ENCODE measurements at regions not wholly inside any gene's neighbourhood (a gene's known extent, or its start where the extent isn't known, plus 50 kb on each side); places are given as distances from the start of the nearest gene placed in this dataset.

DNA sequence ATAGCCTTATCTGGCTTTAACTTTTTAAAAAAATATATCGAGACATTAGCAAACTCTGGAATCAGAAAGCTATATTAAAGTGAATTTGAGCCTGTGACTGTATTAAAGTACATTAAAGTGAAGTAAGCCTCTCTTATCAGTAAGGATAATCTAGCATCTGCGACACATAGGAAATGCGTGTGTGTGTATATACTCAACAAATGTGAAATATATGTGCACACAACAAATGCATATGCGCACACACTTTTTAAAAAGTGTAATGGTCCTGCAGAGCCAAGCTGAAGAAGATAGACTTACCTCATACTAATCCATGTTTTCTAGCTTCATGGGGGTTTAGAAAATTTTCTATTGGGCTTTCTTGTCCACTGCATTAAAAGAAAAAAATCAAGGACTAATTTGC, 437.1 kb downstream of the ZIC1 start:
- H3K4me3 ChIP-seq (ENCODE audit: low read depth, low read length): no peak overlapping the region
- no peak for DNase-seq (ENCODE audit: low read depth)
- TF ChIP-seq, protein P1, sequence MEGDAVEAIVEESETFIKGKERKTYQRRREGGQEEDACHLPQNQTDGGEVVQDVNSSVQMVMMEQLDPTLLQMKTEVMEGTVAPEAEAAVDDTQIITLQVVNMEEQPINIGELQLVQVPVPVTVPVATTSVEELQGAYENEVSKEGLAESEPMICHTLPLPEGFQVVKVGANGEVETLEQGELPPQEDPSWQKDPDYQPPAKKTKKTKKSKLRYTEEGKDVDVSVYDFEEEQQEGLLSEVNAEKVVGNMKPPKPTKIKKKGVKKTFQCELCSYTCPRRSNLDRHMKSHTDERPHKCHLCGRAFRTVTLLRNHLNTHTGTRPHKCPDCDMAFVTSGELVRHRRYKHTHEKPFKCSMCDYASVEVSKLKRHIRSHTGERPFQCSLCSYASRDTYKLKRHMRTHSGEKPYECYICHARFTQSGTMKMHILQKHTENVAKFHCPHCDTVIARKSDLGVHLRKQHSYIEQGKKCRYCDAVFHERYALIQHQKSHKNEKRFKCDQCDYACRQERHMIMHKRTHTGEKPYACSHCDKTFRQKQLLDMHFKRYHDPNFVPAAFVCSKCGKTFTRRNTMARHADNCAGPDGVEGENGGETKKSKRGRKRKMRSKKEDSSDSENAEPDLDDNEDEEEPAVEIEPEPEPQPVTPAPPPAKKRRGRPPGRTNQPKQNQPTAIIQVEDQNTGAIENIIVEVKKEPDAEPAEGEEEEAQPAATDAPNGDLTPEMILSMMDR (IDR thresholded peaks at IDR 0.05; ENCODE audit: low read depth, low read length, missing control alignments): no peak

GRCh38 chr3:147846854-147847478, 437.8 kb downstream of the ZIC1 start:
- DNase-seq (ENCODE audit: low read depth): no peak

GRCh38 chr3:147851062-147851461, 441.9 kb downstream of the ZIC1 start:
- no peak for DNase-seq (ENCODE audit: low read depth)
- TF ChIP-seq, protein P1 (IDR thresholded peaks at IDR 0.05; ENCODE audit: low read depth, low read length, missing control alignments): no peak

More at GRCh38 chr3:147846854-147847478, 437.8 kb downstream of the ZIC1 start:
- H3K4me3 ChIP-seq (ENCODE audit: low read depth, low read length): no peak overlapping the region
- TF ChIP-seq, protein P1 (IDR thresholded peaks at IDR 0.05; ENCODE audit: low read depth, low read length, missing control alignments): no peak

GRCh38 chr3:147854542-147854941, 445.4 kb downstream of the ZIC1 start:
- DNase-seq (ENCODE audit: low read depth): no peak
- H3K4me3 ChIP-seq (ENCODE audit: low read depth, low read length): no peak overlapping the region
- TF ChIP-seq, protein P1 (IDR thresholded peaks at IDR 0.05; ENCODE audit: low read depth, low read length, missing control alignments): no peak

More at GRCh38 chr3:147851062-147851461, 441.9 kb downstream of the ZIC1 start:
- no peak overlapping the region for H3K4me3 ChIP-seq (ENCODE audit: low read depth, low read length)

- no peak for DNase-seq (ENCODE audit: low read depth)
- no peak overlapping the region for H3K4me3 ChIP-seq (ENCODE audit: low read depth, low read length)
- TF ChIP-seq, protein P1 (IDR thresholded peaks at IDR 0.05; ENCODE audit: low read depth, low read length, missing control alignments): no peak
Measured at GRCh38 chr3:147864754-147865354, 455.7 kb downstream of the ZIC1 start.

DNA sequence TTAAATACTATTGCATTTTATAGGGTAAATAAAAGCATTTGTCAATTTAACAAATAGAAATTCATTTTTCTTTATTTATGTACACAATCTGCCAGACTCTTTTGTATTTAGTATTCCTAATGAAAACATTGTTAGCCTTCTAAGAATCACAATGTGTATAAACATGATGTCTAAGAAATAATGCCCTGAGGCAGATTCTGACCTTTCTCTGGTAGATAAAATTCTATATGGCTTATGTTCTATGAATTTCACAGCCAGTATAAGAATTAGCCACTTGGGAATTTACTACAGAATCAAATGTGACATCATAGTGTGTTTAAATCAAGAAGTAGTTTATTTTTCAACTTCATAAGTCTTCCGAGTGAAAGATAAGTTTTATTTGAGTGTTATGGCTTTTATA, 457.4 kb downstream of the ZIC1 start:
- no peak overlapping the region for H3K4me3 ChIP-seq (ENCODE audit: low read depth, low read length)

More for the DNA sequence above, 457.4 kb downstream of the ZIC1 start:
- DNase-seq (ENCODE audit: low read depth): no peak
- TF ChIP-seq, protein P1 (IDR thresholded peaks at IDR 0.05; ENCODE audit: low read depth, low read length, missing control alignments): no peak

Measured in GM12864 (cell line).